ENCODE measurements at regions not wholly inside any gene's neighbourhood (a gene's known extent, or its start where the extent isn't known, plus 50 kb on each side); places are given as distances from the start of the nearest gene placed in this dataset.

- no peak for DNase-seq (ENCODE audit: low read depth)
- TF ChIP-seq, protein P1, sequence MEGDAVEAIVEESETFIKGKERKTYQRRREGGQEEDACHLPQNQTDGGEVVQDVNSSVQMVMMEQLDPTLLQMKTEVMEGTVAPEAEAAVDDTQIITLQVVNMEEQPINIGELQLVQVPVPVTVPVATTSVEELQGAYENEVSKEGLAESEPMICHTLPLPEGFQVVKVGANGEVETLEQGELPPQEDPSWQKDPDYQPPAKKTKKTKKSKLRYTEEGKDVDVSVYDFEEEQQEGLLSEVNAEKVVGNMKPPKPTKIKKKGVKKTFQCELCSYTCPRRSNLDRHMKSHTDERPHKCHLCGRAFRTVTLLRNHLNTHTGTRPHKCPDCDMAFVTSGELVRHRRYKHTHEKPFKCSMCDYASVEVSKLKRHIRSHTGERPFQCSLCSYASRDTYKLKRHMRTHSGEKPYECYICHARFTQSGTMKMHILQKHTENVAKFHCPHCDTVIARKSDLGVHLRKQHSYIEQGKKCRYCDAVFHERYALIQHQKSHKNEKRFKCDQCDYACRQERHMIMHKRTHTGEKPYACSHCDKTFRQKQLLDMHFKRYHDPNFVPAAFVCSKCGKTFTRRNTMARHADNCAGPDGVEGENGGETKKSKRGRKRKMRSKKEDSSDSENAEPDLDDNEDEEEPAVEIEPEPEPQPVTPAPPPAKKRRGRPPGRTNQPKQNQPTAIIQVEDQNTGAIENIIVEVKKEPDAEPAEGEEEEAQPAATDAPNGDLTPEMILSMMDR (IDR thresholded peaks at IDR 0.05; ENCODE audit: insufficient read depth, low read depth, low read length, missing control alignments), result no peak
- H3K4me3 ChIP-seq (ENCODE audit: low read length), result no peak overlapping the region
Measured at GRCh38 chr5:6279607-6280006, 98.7 kb downstream of the MED10 start.

DNA sequence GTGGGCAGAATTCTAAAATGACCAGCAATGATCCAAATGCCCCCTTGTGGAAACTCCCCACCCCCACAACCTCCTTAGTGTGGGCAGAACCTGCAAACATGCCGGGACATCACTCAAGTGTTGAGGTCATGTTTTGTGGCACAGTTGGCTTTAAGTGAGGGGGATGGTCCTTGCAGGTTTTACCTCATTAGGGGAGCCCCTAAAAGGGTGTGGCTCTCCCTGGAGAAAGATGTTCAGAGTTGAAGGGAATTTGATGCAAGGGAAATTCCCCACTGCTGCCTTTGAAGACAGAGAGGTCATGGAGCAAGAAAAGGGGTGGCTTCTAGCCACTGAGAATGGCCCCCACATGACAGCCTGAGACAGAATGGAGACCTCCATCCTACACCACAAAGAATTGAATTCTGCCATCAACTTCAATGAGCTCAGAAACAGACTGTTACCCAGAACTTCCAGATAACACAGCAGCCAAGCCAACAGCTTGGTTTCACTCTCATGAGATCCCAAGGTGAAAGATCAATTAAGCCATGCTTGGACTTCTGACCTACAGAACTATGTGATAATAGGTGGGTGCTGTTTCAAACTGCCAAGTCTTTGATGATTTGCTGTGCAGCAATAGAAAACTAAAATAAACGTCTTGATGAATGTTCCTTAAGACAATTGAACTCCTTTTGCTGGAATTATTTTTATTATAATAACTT, 103.4 kb downstream of the MED10 start:
- H3K4me3 ChIP-seq (ENCODE audit: low read length), result no peak overlapping the region
- TF ChIP-seq, protein P1 (IDR thresholded peaks at IDR 0.05; ENCODE audit: insufficient read depth, low read depth, low read length, missing control alignments), result no peak
- no peak for DNase-seq (ENCODE audit: low read depth)

GRCh38 chr5:6273749-6274148, 104.6 kb downstream of the MED10 start:
- no peak overlapping the region for H3K4me3 ChIP-seq (ENCODE audit: low read length)
- TF ChIP-seq, protein P1 (IDR thresholded peaks at IDR 0.05; ENCODE audit: insufficient read depth, low read depth, low read length, missing control alignments), result no peak
- DNase-seq (ENCODE audit: low read depth), result no peak

GRCh38 chr5:6273090-6273735, 105.1 kb downstream of the MED10 start:
- TF ChIP-seq, protein P1 (IDR thresholded peaks at IDR 0.05; ENCODE audit: insufficient read depth, low read depth, low read length, missing control alignments), result no peak
- no peak overlapping the region for H3K4me3 ChIP-seq (ENCODE audit: low read length)
- no peak for DNase-seq (ENCODE audit: low read depth)

DNA sequence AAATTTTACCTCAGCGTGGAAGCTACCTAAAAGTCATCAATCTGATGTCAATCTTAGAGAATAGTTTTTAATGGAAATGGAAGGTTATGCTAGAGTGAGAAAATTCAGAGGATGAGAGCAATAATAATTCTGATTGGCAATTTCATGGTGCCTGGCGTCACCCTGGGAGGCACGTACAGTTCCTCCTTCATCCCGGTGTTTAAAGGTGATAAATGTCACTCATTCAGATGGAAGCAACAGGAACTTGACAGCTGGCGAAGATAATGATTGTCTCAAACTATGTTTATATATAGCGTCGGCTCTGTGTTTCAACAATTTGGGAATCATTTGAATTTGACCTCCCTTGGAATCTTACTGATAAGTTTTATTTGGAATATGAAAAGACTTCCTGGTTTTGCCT, 108.4 kb downstream of the MED10 start:
- no peak for DNase-seq (ENCODE audit: low read depth)
- no peak overlapping the region for H3K4me3 ChIP-seq (ENCODE audit: low read length)
- TF ChIP-seq, protein P1 (IDR thresholded peaks at IDR 0.05; ENCODE audit: insufficient read depth, low read depth, low read length, missing control alignments), result no peak

DNA sequence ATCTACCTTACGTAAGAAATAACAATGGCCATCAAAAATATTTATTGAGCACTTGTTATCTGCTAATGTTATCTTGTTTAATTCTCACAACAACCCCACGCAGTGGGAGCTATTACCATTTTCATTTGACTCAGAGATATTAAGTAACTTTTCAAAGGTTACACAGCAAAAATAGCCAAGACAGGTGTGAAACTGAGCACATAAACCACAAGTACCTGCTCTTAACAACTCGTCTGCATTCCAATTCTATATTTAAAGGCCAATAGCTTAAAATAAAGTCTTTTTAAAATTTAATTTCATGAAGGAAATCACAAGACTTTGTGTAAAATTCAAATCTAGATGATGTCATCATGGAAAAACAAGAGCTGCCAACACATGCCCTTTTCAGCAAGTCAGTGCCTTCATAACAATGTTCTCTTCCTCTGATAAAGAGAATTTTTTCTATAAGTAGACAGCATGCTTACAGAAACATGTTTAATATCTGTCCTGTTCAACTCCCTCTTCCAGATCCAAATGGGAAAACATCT, 111.6 kb downstream of the MED10 start:
- H3K4me3 ChIP-seq (ENCODE audit: low read length), result no peak overlapping the region
- DNase-seq (ENCODE audit: low read depth), result no peak
- TF ChIP-seq, protein P1 (IDR thresholded peaks at IDR 0.05; ENCODE audit: insufficient read depth, low read depth, low read length, missing control alignments), result no peak
